H1 (cell line): ENCODE measurements at regions not wholly inside any gene's neighbourhood (a gene's known extent, or its start where the extent isn't known, plus 50 kb on each side); places are given as distances from the start of the nearest gene placed in this dataset.

ENCODE experiments used
- CTCF ChIA-PET: fragments of 300-600 bp; sonication (Branson Sonifier 250); formaldehyde crosslinking; loops from one replicate; lab custom pipeline; 2021; ENCODE audit not compliant: partially characterized antibody; lab: Charles Lee
- POLR2A ChIA-PET: fragments of 300-600 bp; sonication (Branson Sonifier 250); formaldehyde crosslinking; loops from one replicate; lab custom pipeline; 2021; ENCODE audit warnings: inconsistent platforms; ENCODE audit not compliant: partially characterized antibody; lab: Charles Lee
- DNase-seq, 2 experiments: peaks; one replicate each; pipeline versions ENCODE4 v3.0.0 to v3.0.0-alpha.2; 2010 to 2022; ENCODE audit warnings: low spot score in 2 of 2, low read depth in 1 of 2, mixed read lengths in 1 of 2
- FAIRE-seq: peaks from 2 replicates; lab custom pipeline; 2011; peaks lifted over from hg19 to GRCh38; lab: Jason Lieb, UNC
- H2AFZ ChIP-seq: 2 replicates; pipeline ENCODE4 v1.8.1; 2012; ENCODE audit warnings: low read length, inconsistent platforms
- H2AK5ac ChIP-seq: 2 replicates; pipeline ENCODE4 v1.6.1; 2013; ENCODE audit warnings: low read depth, low read length
- H2BK120ac ChIP-seq: replicated peaks from 2 replicates; pipeline ENCODE3; 2013; ENCODE audit warnings: low read depth, low read length, inconsistent platforms
- H2BK12ac ChIP-seq: 2 replicates; pipeline ENCODE4 v1.6.1; 2013; ENCODE audit warnings: low read depth, low read length
- H2BK15ac ChIP-seq: 2 replicates; pipeline ENCODE4 v1.6.1; 2013; ENCODE audit warnings: low read length
- H2BK20ac ChIP-seq: 2 replicates; pipeline ENCODE4 v1.6.1; 2013; ENCODE audit warnings: low read length
- H2BK5ac ChIP-seq: 2 replicates; pipeline ENCODE4 v1.6.1; 2013; ENCODE audit warnings: low read depth, low read length
- H3K14ac ChIP-seq: 2 replicates; pipeline ENCODE4 v1.6.1; 2013; ENCODE audit warnings: inconsistent platforms; ENCODE audit not compliant: insufficient read length
- H3K18ac ChIP-seq: 2 replicates; pipeline ENCODE4 v1.6.1; 2013; ENCODE audit warnings: low read length; ENCODE audit errors: extremely low read depth
- H3K23ac ChIP-seq: 2 replicates; pipeline ENCODE4 v1.6.1; 2013; ENCODE audit warnings: inconsistent platforms; ENCODE audit not compliant: insufficient read length
- H3K23me2 ChIP-seq: 2 replicates; pipeline ENCODE4 v1.6.1; 2013; ENCODE audit warnings: low read depth, low read length
- H3K27ac ChIP-seq: 2 replicates; pipeline ENCODE4 v1.6.1; 2011; ENCODE audit warnings: low read depth, low read length, inconsistent platforms
- H3K27me3 ChIP-seq, 4 experiments: replicated peaks in 1 of 4; 1 replicate in 1 of 4; 2 replicates in 3 of 4; pipeline versions ENCODE4 v1.6.1 to v1.8.1; 2011 to 2013; ENCODE audit warnings: low read length in 3 of 4, mild to moderate bottlenecking in 3 of 4, inconsistent platforms in 2 of 4, mixed read lengths in 2 of 4, moderate library complexity in 1 of 4; ENCODE audit not compliant: control insufficient read depth in 3 of 4, insufficient read depth in 3 of 4; ENCODE audit errors: extremely low read depth in 1 of 4
- H3K36me3 ChIP-seq, 4 experiments: 2 replicates each; pipeline versions ENCODE4 v1.6.1 to v1.8.1; 2011 to 2013; ENCODE audit warnings: mild to moderate bottlenecking in 4 of 4, low read length in 3 of 4, moderate library complexity in 2 of 4, control low read depth in 1 of 4, inconsistent platforms in 1 of 4; ENCODE audit not compliant: insufficient read depth in 4 of 4, control insufficient read depth in 2 of 4
- H3K4ac ChIP-seq: replicated peaks from 2 replicates; pipeline ENCODE3; 2013; ENCODE audit warnings: low read length, low read depth, mixed read lengths, inconsistent platforms; ENCODE audit not compliant: insufficient read length
- H3K4me1 ChIP-seq, 4 experiments: replicated peaks in 1 of 4; 1 replicate in 1 of 4; 2 replicates in 3 of 4; pipeline versions ENCODE4 v1.6.1 to v1.8.1; 2011 to 2013; ENCODE audit warnings: low read length in 3 of 4, inconsistent platforms in 2 of 4, mixed read lengths in 1 of 4; ENCODE audit not compliant: insufficient read depth in 4 of 4, control insufficient read depth in 3 of 4
- H3K4me2 ChIP-seq, 2 experiments: 2 replicates each; pipeline versions ENCODE4 v1.6.1 to v1.8.1; 2011 to 2013; ENCODE audit warnings: low read depth in 2 of 2, low read length in 2 of 2, control low read depth in 1 of 2, inconsistent platforms in 1 of 2, mild to moderate bottlenecking in 1 of 2; ENCODE audit not compliant: insufficient read depth in 1 of 2
- H3K4me3 ChIP-seq, 4 experiments: fragments of 200-600, 300-600 bp in 1 of 4; sonication (generic), shearing (Covaris generic), sonication (Bioruptor Twin) in 1 of 4; 2 replicates each; pipeline versions ENCODE4 v1.5.1 to v1.8.1; 2011 to 2016; ENCODE audit warnings: low read length in 4 of 4, low read depth in 3 of 4, control low read depth in 2 of 4, inconsistent platforms in 2 of 4, mild to moderate bottlenecking in 2 of 4, mixed read lengths in 1 of 4, moderate library complexity in 1 of 4; ENCODE audit not compliant: insufficient read depth in 2 of 4; ENCODE audit errors: extremely low read depth in 1 of 4
- H3K56ac ChIP-seq: replicated peaks from 2 replicates; pipeline ENCODE3; 2013; ENCODE audit warnings: low read depth, mild to moderate bottlenecking, mixed read lengths, low read length, inconsistent platforms; ENCODE audit not compliant: insufficient read length
- H3K79me1 ChIP-seq: 2 replicates; pipeline ENCODE4 v1.6.1; 2013; ENCODE audit warnings: low read depth, low read length, control low read depth
- H3K79me2 ChIP-seq, 2 experiments: 2 replicates each; pipeline versions ENCODE4 v1.6.1 to v1.8.1; 2012 to 2013; ENCODE audit warnings: low read length in 2 of 2, mild to moderate bottlenecking in 2 of 2, inconsistent platforms in 1 of 2; ENCODE audit not compliant: insufficient read depth in 2 of 2, control insufficient read depth in 1 of 2
- H3K9ac ChIP-seq, 4 experiments: replicated peaks in 1 of 4; 1 replicate in 1 of 4; 2 replicates in 3 of 4; pipeline versions ENCODE4 v1.6.1 to v1.8.1; 2011 to 2013; ENCODE audit warnings: low read depth in 3 of 4, low read length in 3 of 4, control low read depth in 2 of 4, mild to moderate bottlenecking in 2 of 4, moderate library complexity in 2 of 4, inconsistent platforms in 1 of 4; ENCODE audit errors: extremely low read depth in 1 of 4
- H3K9me3 ChIP-seq, 2 experiments: 2 replicates each; pipeline versions ENCODE4 v1.6.1 to v1.8.1; 2012 to 2013; ENCODE audit warnings: mild to moderate bottlenecking in 2 of 2, moderate library complexity in 2 of 2, control low read depth in 1 of 2, inconsistent platforms in 1 of 2, low read depth in 1 of 2, low read length in 1 of 2, mixed read lengths in 1 of 2; ENCODE audit not compliant: insufficient read depth in 2 of 2
- H4K20me1 ChIP-seq, 2 experiments: replicated peaks in 1 of 2; 2 replicates each; pipeline versions ENCODE3 to v1.8.1; 2011 to 2013; ENCODE audit warnings: inconsistent platforms in 2 of 2, low read length in 2 of 2, mild to moderate bottlenecking in 1 of 2; ENCODE audit not compliant: insufficient read depth in 2 of 2, control insufficient read depth in 1 of 2
- H4K5ac ChIP-seq: 2 replicates; pipeline ENCODE4 v1.6.1; 2013; ENCODE audit warnings: low read length, low read depth, mixed read lengths, inconsistent platforms; ENCODE audit not compliant: insufficient read length
- H4K8ac ChIP-seq: 2 replicates; pipeline ENCODE4 v1.8.0; 2013; ENCODE audit warnings: mild to moderate bottlenecking, moderate library complexity, low read length, inconsistent platforms; ENCODE audit not compliant: insufficient read depth; ENCODE audit errors: extremely low read depth
- H4K91ac ChIP-seq: replicated peaks from 2 replicates; pipeline ENCODE3; 2013; ENCODE audit warnings: low read length, mixed read lengths, inconsistent platforms; ENCODE audit not compliant: insufficient read length
- BCL11A ChIP-seq, 2 experiments: IDR thresholded peaks; one replicate each; pipeline ENCODE4 v1.6.1; 2011; ENCODE audit warnings: low read depth in 2 of 2, low read length in 2 of 2, mild to moderate bottlenecking in 2 of 2
- CBX5 ChIP-seq: fragments of 300-800, 300-1000 bp; sonication (generic); IDR thresholded peaks from 2 replicates; pipeline ENCODE4 v1.7.1; 2016; ENCODE audit warnings: antibody characterized with exemption, low read length, low read depth
- CEBPB ChIP-seq: IDR thresholded peaks from 2 replicates; pipeline ENCODE4 v1.6.1; 2012; ENCODE audit warnings: low read depth, low read length
- CHD2 ChIP-seq: IDR thresholded peaks from 2 replicates; pipeline ENCODE4 v1.6.1; 2012; ENCODE audit warnings: low read length, improper control_type of control experiment
- GTF2F1 ChIP-seq: IDR thresholded peaks from 2 replicates; pipeline ENCODE4 v1.6.1; 2012; ENCODE audit warnings: low read depth, low read length, improper control_type of control experiment, borderline replicate concordance
- HDAC6 ChIP-seq: IDR thresholded peaks from one replicate; pipeline ENCODE4 v1.7.1; 2012; ENCODE audit warnings: low read depth, mild to moderate bottlenecking, inconsistent platforms, low read length, moderate library complexity
- KDM5A ChIP-seq: fragments of 200-600 bp; IDR thresholded peaks from 2 replicates; pipeline ENCODE4 v1.7.1; 2012; ENCODE audit warnings: mild to moderate bottlenecking, low read length, inconsistent platforms, mixed read lengths
- POLR2AphosphoS5 ChIP-seq: IDR thresholded peaks from 2 replicates; pipeline ENCODE4 v1.6.1; 2011; ENCODE audit warnings: low read depth, low read length
- SIN3A ChIP-seq, 2 experiments: IDR thresholded peaks in 1 of 2; conservative IDR thresholded peaks in 1 of 2; 2 replicates each; pipeline ENCODE4 v1.6.1; 2011 to 2012; ENCODE audit warnings: low read length in 2 of 2, improper control_type of control experiment in 1 of 2, low read depth in 1 of 2, mild to moderate bottlenecking in 1 of 2
- SP2 ChIP-seq: IDR thresholded peaks from 2 replicates; pipeline ENCODE4 v1.6.1; 2012; ENCODE audit warnings: mild to moderate bottlenecking, low read length, inconsistent platforms
- SRF ChIP-seq: IDR thresholded peaks from 2 replicates; pipeline ENCODE4 v1.6.1; 2011; ENCODE audit warnings: mild to moderate bottlenecking, low read depth, low read length, moderate library complexity
- TAF7 ChIP-seq: optimal IDR thresholded peaks from 2 replicates; pipeline ENCODE3; 2011; ENCODE audit warnings: low read depth, mild to moderate bottlenecking, inconsistent platforms, low read length, moderate library complexity, borderline replicate concordance
- ZNF274 ChIP-seq: IDR thresholded peaks from 2 replicates; pipeline ENCODE4 v1.7.0; 2012; ENCODE audit warnings: low read length, borderline replicate concordance; ENCODE audit errors: extremely low read depth
- TF ChIP-seq, protein P1 (sequence below): IDR thresholded peaks from 2 replicates; pipeline ENCODE4 v1.6.1; 2011; ENCODE audit warnings: low read length, improper control_type of control experiment

DNA sequence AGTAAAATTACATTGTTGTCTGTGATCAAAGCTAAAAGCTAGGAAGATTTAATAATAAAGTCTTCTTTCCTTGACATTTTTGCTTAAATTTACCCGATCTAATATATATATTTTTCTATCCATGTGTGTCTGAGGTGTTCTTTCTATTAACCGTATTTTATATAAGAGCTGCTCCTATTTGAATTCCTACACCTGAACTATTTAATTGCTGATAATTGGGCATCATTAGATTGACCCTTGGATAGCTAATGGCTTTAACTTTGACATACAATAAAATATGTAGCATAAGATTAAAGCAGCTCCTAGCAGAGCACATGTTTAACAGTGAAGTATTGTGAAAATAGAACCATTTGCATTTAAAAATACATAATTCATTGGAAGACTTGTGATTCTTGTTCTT, 792.7 kb downstream of the MAT2B start (continued):
- no peak for TF ChIP-seq GTF2F1

GRCh38 chr5:164300295-164300694, 794.9 kb downstream of the MAT2B start:
- FAIRE-seq (no peak), DNase-seq (no peak)
- Histone ChIP-seq H3K18ac (no peak overlapping the region), H3K4ac (no peak overlapping the region), H3K4me2 (no peak overlapping the region), H3K79me1 (no peaks in the 10 kb centered on the region), H2BK15ac (no peak overlapping the region), H3K14ac (no peak overlapping the region), H2BK120ac (no peak overlapping the region), H2AFZ (no peak overlapping the region), H3K23me2 (no peaks in the 10 kb centered on the region), H4K5ac (no peak overlapping the region), H4K91ac (no peak overlapping the region), H3K56ac (no peak overlapping the region), H4K8ac (no peak overlapping the region), H2BK12ac (no peak overlapping the region), H3K9ac (no peak overlapping the region), H2AK5ac (no peak overlapping the region), H2BK20ac (no peak overlapping the region), H3K36me3 (no peaks in the 10 kb centered on the region), H3K4me1 (peaks cover 0 to 4% (median 0%) of the 10 kb centered on the region in 4 experiments; a peak in 2 of 7 replicates), H3K79me2 (no peaks in the 10 kb centered on the region), H3K9me3 (no peaks in the 10 kb centered on the region), H2BK5ac (no peak overlapping the region), H4K20me1 (no peaks in the 10 kb centered on the region), H3K4me3 (no peak overlapping the region), H3K27ac (no peak overlapping the region), H3K27me3 (no peaks in the 10 kb centered on the region), H3K23ac (no peak overlapping the region)
- ChIA-PET CTCF (no interaction called here), POLR2A (no interaction called here)
- TF ChIP-seq TAF7 (no peak), POLR2AphosphoS5 (no peak), CEBPB (no peak), HDAC6 (no peak), SRF (no peak), CHD2 (no peak), ZNF274 (no peak), CBX5 (no peak), SIN3A (conservative IDR thresholded peaks at IDR 0.05 in 1 of 2, IDR thresholded peaks at IDR 0.05 in 1 of 2; ENCODE audit: low read depth in 1 of 2, low read length in 2 of 2) (no peak), KDM5A (no peak), BCL11A (IDR thresholded peaks at IDR 0.05; ENCODE audit: low read depth in 2 of 2, low read length in 2 of 2) (no peak), SP2 (no peak)
- TF ChIP-seq, protein P1, sequence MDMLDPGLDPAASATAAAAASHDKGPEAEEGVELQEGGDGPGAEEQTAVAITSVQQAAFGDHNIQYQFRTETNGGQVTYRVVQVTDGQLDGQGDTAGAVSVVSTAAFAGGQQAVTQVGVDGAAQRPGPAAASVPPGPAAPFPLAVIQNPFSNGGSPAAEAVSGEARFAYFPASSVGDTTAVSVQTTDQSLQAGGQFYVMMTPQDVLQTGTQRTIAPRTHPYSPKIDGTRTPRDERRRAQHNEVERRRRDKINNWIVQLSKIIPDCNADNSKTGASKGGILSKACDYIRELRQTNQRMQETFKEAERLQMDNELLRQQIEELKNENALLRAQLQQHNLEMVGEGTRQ = no peak
